HG03175 (cell line): ENCODE measurements at regions not wholly inside any gene's neighbourhood (a gene's known extent, or its start where the extent isn't known, plus 50 kb on each side); places are given as distances from the start of the nearest gene placed in this dataset.

Source experiments
- ATAC-seq: cut with Tn5 transposase; IDR thresholded peaks from one replicate; pipeline ENCODE4 v1.9.1; 2021; ENCODE audit warnings: mild to moderate bottlenecking, moderate library complexity; ENCODE audit not compliant: unreplicated experiment

GRCh38 chr7:132072873-132073272, 503.4 kb downstream of the PLXNA4 start:
- ATAC-seq = no peak

GRCh38 chr7:132072165-132072564, 504.1 kb downstream of the PLXNA4 start:
- no peak for ATAC-seq

GRCh38 chr7:132069306-132069705, 507.0 kb downstream of the PLXNA4 start:
- ATAC-seq = no peak

GRCh38 chr7:132066761-132067171, 509.5 kb downstream of the PLXNA4 start:
- ATAC-seq = no peak

GRCh38 chr7:132065989-132066603, 509.7 kb upstream of the PODXL start:
- ATAC-seq = no peak

GRCh38 chr7:132065193-132065988, 509.0 kb upstream of the PODXL start:
- ATAC-seq = no peak

GRCh38 chr7:132063800-132064199, 507.4 kb upstream of the PODXL start:
- no peak for ATAC-seq

- ATAC-seq = no peak
Observed at GRCh38 chr7:132061937-132062336, 505.5 kb upstream of the PODXL start.

- no peak for ATAC-seq
Observed at GRCh38 chr7:132059141-132059540, 502.7 kb upstream of the PODXL start.

GRCh38 chr7:132055336-132056120, 499.1 kb upstream of the PODXL start:
- ATAC-seq = no peak

GRCh38 chr7:132053871-132054270, 497.4 kb upstream of the PODXL start:
- ATAC-seq = no peak

GRCh38 chr7:132051311-132051710, 494.9 kb upstream of the PODXL start:
- no peak for ATAC-seq

GRCh38 chr7:132049462-132050304, 493.3 kb upstream of the PODXL start:
- ATAC-seq = no peak

- no peak for ATAC-seq
Observed at GRCh38 chr7:132045481-132045980, 489.1 kb upstream of the PODXL start.

GRCh38 chr7:132045002-132045401, 488.6 kb upstream of the PODXL start:
- ATAC-seq = no peak

GRCh38 chr7:132044247-132044646, 487.8 kb upstream of the PODXL start:
- no peak for ATAC-seq

- no peak for ATAC-seq
Observed at GRCh38 chr7:132041108-132041507, 484.7 kb upstream of the PODXL start.

- ATAC-seq = no peak
Observed at GRCh38 chr7:132035517-132036362, 479.3 kb upstream of the PODXL start.

GRCh38 chr7:132034748-132035416, 478.5 kb upstream of the PODXL start:
- no peak for ATAC-seq
